PC-9 (cell line): ENCODE measurements at regions not wholly inside any gene's neighbourhood (a gene's known extent, or its start where the extent isn't known, plus 50 kb on each side); places are given as distances from the start of the nearest gene placed in this dataset.
"Not testable (repeated sequence)": the region's sequence is repeated elsewhere in the genome, so short reads cannot be mapped to it uniquely, and the experiment has no call there.

Source experiments
- BruUV-seq: library from RNA; stranded (reverse); fragments of 400-500 nt; replicated peaks from 2 replicates; lab custom pipeline; 2021; lab: Mats Ljungman, UMichigan
- CTCF ChIA-PET: fragments of 300-600 bp; sonication (Branson Sonifier 250); formaldehyde crosslinking; loops from one replicate; lab custom pipeline; 2022; ENCODE audit warnings: antibody characterized with exemption; lab: Charles Lee
- POLR2A ChIA-PET: fragments of 300-600 bp; sonication (Branson Sonifier 250); formaldehyde crosslinking; loops from one replicate; lab custom pipeline; 2022; ENCODE audit warnings: antibody characterized with exemption; ENCODE audit not compliant: unreplicated experiment; lab: Charles Lee
- DNase-seq, 2 experiments: peaks; one replicate each; pipeline versions ENCODE4 v3.0.0 to v3.0.0-alpha.2; 2015 to 2022; ENCODE audit warnings: mixed read lengths in 1 of 2
- H2AFZ ChIP-seq: fragments of 200-600 bp; sonication (generic); 2 replicates; pipeline ENCODE4 v1.8.1; 2017; ENCODE audit warnings: antibody characterized with exemption
- H3F3A ChIP-seq: fragments of 200-600 bp; sonication (generic); 2 replicates; pipeline ENCODE4 v1.8.1; 2017; ENCODE audit warnings: antibody characterized with exemption, mild to moderate bottlenecking, low read depth; ENCODE audit not compliant: insufficient read depth
- H3K27ac ChIP-seq: fragments of 200-600 bp; sonication (generic); 2 replicates; pipeline ENCODE4 v1.6.1; 2016; ENCODE audit warnings: mixed run types
- H3K27me3 ChIP-seq: fragments of 200-600 bp; sonication (generic); 2 replicates; pipeline ENCODE4 v1.6.1; 2016; ENCODE audit warnings: low read depth, mixed run types; ENCODE audit not compliant: insufficient read depth
- H3K36me3 ChIP-seq: fragments of 200-600 bp; sonication (generic); 2 replicates; pipeline ENCODE4 v1.6.1; 2016; ENCODE audit warnings: low read depth, mixed run types
- H3K4me1 ChIP-seq: fragments of 200-600 bp; sonication (generic); replicated peaks from 2 replicates; pipeline ENCODE4 v1.6.1; 2016; ENCODE audit warnings: mixed run types; ENCODE audit not compliant: insufficient read depth
- H3K4me2 ChIP-seq: fragments of 200-600 bp; sonication (generic); 2 replicates; pipeline ENCODE4 v1.6.1; 2017; ENCODE audit warnings: mixed run types
- H3K4me3 ChIP-seq: fragments of 200-600 bp; sonication (generic); 2 replicates; pipeline ENCODE4 v1.6.1; 2016; ENCODE audit warnings: mixed run types
- H3K79me2 ChIP-seq: fragments of 200-600 bp; sonication (generic); 2 replicates; pipeline ENCODE4 v1.6.1; 2017; ENCODE audit warnings: low read depth, mixed run types
- H3K9me2 ChIP-seq: fragments of 200-600 bp; sonication (generic); 2 replicates; pipeline ENCODE4 v1.8.1; 2017; ENCODE audit warnings: mild to moderate bottlenecking; ENCODE audit not compliant: insufficient read depth
- H3K9me3 ChIP-seq: fragments of 200-600 bp; sonication (generic); 2 replicates; pipeline ENCODE4 v1.8.1; 2016; ENCODE audit warnings: low read depth; ENCODE audit not compliant: insufficient read depth
- H4K20me1 ChIP-seq: fragments of 200-600 bp; sonication (generic); 2 replicates; pipeline ENCODE4 v1.8.1; 2017; ENCODE audit not compliant: insufficient read depth
- CTCF ChIP-seq: fragments of 200-600 bp; sonication (generic); conservative IDR thresholded peaks from 2 replicates; pipeline ENCODE4 v1.6.1; 2017; ENCODE audit warnings: mixed run types, antibody characterized with exemption, mild to moderate bottlenecking, moderate library complexity
- EZH2 ChIP-seq: fragments of 200-600 bp; sonication (generic); IDR thresholded peaks from 2 replicates; pipeline ENCODE4 v1.8.0; 2017; ENCODE audit warnings: antibody characterized with exemption, low read depth
- intact Hi-C: fragments of 100-400 bp; cut with micrococcal nuclease; formaldehyde crosslinking; loops from one replicate; pipeline ENCODE4 v1.10.0; 2022; ENCODE audit not compliant: unreplicated experiment

GRCh38 chr2:142290931-142291330, 160.1 kb upstream of the LRP1B start:
- Histone ChIP-seq H3F3A (no peaks in the 10 kb centered on the region), H3K36me3 (no peaks in the 10 kb centered on the region), H3K79me2 (no peaks in the 10 kb centered on the region), H3K9me2 (no peaks in the 10 kb centered on the region; the same call in 1 of the 2 replicates), H3K4me3 (no peak overlapping the region), H3K9me3 (no peaks in the 10 kb centered on the region), H4K20me1 (no peaks in the 10 kb centered on the region), H3K27ac (no peak overlapping the region), H3K4me2 (no peak overlapping the region), H3K27me3 (no peaks in the 10 kb centered on the region), H3K4me1 (no peaks in the 10 kb centered on the region), H2AFZ (no peak overlapping the region)
- intact Hi-C loops, result no loop called here
- no peak for DNase-seq
- BruUV-seq, result no TSS peak
- TF ChIP-seq EZH2 (no peak), CTCF (no peak)
- ChIA-PET CTCF (interaction anchor here (0.6 kb wide), 1 partner anchor 14 kb away, joined by 5 read pairs; no protein-coding TSS in a partner anchor), POLR2A (no interaction called here)

GRCh38 chr2:142286618-142287017, 155.8 kb upstream of the LRP1B start:
- H3F3A ChIP-seq, result no peaks in the 10 kb centered on the region
- H2AFZ ChIP-seq, result no peak overlapping the region
- H3K4me1 ChIP-seq, result no peaks in the 10 kb centered on the region
- DNase-seq, result no peak
- H3K27ac ChIP-seq, result no peak overlapping the region
- TF ChIP-seq CTCF, result peak; percentile 54; the same call in 1 of the 2 replicates
- no peak for TF ChIP-seq EZH2
- ChIA-PET POLR2A (no interaction called here), CTCF (no interaction called here)
- BruUV-seq, result no TSS peak
- H3K27me3 ChIP-seq, result no peaks in the 10 kb centered on the region
- H4K20me1 ChIP-seq, result no peaks in the 10 kb centered on the region
- H3K36me3 ChIP-seq, result no peaks in the 10 kb centered on the region
- no peaks in the 10 kb centered on the region for H3K9me3 ChIP-seq
- no peak overlapping the region for H3K4me3 ChIP-seq
- no peaks in the 10 kb centered on the region for H3K79me2 ChIP-seq
- no peaks in the 10 kb centered on the region; the same call in 1 of the 2 replicates for H3K9me2 ChIP-seq
- no peak overlapping the region for H3K4me2 ChIP-seq
- intact Hi-C loops, result no loop called here

GRCh38 chr2:142285480-142285879, 154.7 kb upstream of the LRP1B start:
- H3K4me3 ChIP-seq, result no peak overlapping the region
- intact Hi-C loops, result no loop called here
- ChIA-PET CTCF (no interaction called here), POLR2A (interaction anchor here (0.7 kb wide), 1 partner anchor 303 kb away, joined by 11 read pairs; no protein-coding TSS in a partner anchor)
- no peak overlapping the region for H3K4me2 ChIP-seq
- no TSS peak for BruUV-seq
- no peak for TF ChIP-seq CTCF
- no peak for TF ChIP-seq EZH2
- DNase-seq, result no peak
- H3K79me2 ChIP-seq, result no peaks in the 10 kb centered on the region
- H3K36me3 ChIP-seq, result no peaks in the 10 kb centered on the region
- no peak overlapping the region for H3K27ac ChIP-seq
- no peaks in the 10 kb centered on the region for H3K9me3 ChIP-seq
- no peaks in the 10 kb centered on the region for H3K27me3 ChIP-seq
- no peaks in the 10 kb centered on the region for H4K20me1 ChIP-seq
- H3F3A ChIP-seq, result no peaks in the 10 kb centered on the region
- H3K4me1 ChIP-seq, result no peaks in the 10 kb centered on the region
- no peak overlapping the region for H2AFZ ChIP-seq
- H3K9me2 ChIP-seq, result no peaks in the 10 kb centered on the region; the same call in 1 of the 2 replicates

GRCh38 chr2:142284336-142284735, 153.5 kb upstream of the LRP1B start:
- BruUV-seq, DNase-seq, H3K79me2 ChIP-seq: not testable (repeated sequence)

More at GRCh38 chr2:142284336-142284735, 153.5 kb upstream of the LRP1B start:
- H3K4me3 ChIP-seq, H3K9me2 ChIP-seq, H3K4me2 ChIP-seq, intact Hi-C loops, H3F3A ChIP-seq, H3K4me1 ChIP-seq, H3K27me3 ChIP-seq, H3K27ac ChIP-seq, H4K20me1 ChIP-seq, CTCF ChIA-PET, H3K36me3 ChIP-seq, POLR2A ChIA-PET, H3K9me3 ChIP-seq, H2AFZ ChIP-seq: not testable (repeated sequence)
